Coronary artery (tissue), 2 donors: ENCODE measurements at regions not wholly inside any gene's neighbourhood (a gene's known extent, or its start where the extent isn't known, plus 50 kb on each side); places are given as distances from the start of the nearest gene placed in this dataset.

Experiments used
- DNase-seq: peaks from one replicate; pipeline ENCODE4 v3.0.0-alpha.2; 2017; ENCODE audit warnings: low spot score
- H3K27ac ChIP-seq, 2 donors: fragments of 200-600 bp; sonication (generic); one replicate each; pipeline ENCODE4 v1.5.1; 2016 to 2019
- H3K4me3 ChIP-seq: fragments of 200-600 bp; sonication (generic); 2 replicates; pipeline ENCODE4 v1.5.1; 2016; ENCODE audit warnings: mild to moderate bottlenecking, moderate library complexity
- TF ChIP-seq, protein P1 (sequence below): fragments of 200-600 bp; sonication (generic); IDR thresholded peaks from one replicate; pipeline ENCODE4 v1.5.1; 2019; ENCODE audit warnings: antibody characterized with exemption

DNA sequence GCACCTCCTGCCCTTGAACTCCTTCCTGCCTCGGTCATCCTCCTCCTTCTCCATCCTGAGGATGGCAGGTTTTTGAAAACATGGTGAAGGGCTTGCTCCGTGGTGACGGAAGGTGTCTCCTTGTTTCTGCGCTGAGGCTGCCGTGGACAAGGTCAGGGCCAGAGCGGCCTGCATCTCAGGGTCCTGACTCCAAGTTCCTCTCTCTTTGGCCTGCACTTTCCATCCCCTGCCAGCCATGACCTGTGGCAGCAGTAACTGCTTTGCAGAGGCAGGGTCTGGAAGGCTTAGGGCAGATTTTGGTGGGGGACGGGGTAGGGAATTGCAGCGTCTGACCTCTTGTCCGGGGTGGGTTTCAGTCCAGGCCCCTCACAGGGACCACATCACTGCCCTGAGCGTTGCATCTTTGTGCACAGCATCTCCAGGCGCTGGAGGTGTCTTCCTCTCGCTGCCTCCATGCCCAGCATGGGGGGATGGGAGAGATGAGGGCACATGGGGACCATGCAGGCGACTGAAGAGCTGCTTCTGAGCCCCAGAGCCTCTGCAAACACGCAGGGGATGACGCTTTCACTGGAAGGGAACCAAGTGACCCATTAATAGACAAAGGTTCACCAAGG lies 216.8 kb downstream of the TEX29 start:
- Histone ChIP-seq H3K4me3 (no peak overlapping the region), H3K27ac (no peak overlapping the region)
- peak; percentile 65 for DNase-seq
- TF ChIP-seq, protein P1, sequence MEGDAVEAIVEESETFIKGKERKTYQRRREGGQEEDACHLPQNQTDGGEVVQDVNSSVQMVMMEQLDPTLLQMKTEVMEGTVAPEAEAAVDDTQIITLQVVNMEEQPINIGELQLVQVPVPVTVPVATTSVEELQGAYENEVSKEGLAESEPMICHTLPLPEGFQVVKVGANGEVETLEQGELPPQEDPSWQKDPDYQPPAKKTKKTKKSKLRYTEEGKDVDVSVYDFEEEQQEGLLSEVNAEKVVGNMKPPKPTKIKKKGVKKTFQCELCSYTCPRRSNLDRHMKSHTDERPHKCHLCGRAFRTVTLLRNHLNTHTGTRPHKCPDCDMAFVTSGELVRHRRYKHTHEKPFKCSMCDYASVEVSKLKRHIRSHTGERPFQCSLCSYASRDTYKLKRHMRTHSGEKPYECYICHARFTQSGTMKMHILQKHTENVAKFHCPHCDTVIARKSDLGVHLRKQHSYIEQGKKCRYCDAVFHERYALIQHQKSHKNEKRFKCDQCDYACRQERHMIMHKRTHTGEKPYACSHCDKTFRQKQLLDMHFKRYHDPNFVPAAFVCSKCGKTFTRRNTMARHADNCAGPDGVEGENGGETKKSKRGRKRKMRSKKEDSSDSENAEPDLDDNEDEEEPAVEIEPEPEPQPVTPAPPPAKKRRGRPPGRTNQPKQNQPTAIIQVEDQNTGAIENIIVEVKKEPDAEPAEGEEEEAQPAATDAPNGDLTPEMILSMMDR, result no peak

DNA sequence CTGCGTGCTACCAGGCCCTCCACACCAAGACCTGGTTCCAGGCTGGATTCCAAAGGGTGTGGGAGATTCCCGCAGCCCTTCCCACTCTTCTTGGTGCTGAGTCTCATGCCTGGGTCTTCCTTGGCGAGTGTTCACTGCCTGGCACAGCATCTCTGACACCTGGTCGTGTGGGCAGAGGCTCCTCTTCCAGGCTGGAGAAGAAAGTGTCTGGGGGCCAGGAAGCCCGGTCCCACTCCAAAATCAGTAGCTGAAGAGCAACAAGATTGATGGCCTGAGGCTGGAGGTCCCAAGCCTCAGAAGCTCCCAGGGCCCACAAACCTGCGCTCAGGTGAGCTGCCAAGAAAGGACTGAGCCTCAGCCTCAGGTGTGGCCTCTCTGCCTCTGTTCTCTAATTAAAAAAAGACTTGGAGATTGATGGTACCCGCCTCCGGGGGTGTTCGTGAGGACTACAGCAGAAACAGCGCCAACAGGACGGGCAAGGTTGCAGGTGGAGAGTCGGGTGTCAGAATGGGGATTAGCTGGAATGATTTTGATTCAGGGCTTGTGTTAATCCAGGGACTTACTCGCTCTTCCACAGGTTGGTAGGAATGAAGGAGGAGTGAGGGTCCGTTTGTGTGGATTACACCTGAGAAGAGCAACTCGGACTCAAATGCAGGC lies 217.5 kb downstream of the TEX29 start:
- Histone ChIP-seq H3K4me3 (no peak overlapping the region), H3K27ac (no peak overlapping the region)
- TF ChIP-seq, protein P1, result no peak
- DNase-seq, result no peak

DNA sequence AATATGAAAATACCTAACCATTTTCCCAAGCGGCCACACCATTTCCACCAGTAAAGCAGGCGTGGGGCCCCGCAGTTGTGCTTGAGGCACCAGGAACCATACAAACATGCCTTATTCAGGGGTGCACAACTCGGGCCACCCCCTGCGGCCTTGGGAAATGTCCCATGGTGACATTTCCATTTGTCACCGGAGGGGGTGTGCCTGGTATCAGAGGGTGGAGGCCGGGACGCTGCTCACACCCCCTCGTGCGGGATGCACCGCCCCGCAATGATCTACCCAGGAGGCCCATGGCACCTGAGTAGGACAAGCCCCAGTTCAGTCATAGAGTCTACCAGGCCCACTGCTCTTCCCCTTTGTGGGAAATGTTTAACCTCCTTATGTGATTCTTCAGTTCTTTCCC lies 218.8 kb downstream of the TEX29 start:
- TF ChIP-seq, protein P1, result no peak
- DNase-seq, result peak; percentile 65
- Histone ChIP-seq H3K4me3 (no peak overlapping the region), H3K27ac (no peak overlapping the region)

DNA sequence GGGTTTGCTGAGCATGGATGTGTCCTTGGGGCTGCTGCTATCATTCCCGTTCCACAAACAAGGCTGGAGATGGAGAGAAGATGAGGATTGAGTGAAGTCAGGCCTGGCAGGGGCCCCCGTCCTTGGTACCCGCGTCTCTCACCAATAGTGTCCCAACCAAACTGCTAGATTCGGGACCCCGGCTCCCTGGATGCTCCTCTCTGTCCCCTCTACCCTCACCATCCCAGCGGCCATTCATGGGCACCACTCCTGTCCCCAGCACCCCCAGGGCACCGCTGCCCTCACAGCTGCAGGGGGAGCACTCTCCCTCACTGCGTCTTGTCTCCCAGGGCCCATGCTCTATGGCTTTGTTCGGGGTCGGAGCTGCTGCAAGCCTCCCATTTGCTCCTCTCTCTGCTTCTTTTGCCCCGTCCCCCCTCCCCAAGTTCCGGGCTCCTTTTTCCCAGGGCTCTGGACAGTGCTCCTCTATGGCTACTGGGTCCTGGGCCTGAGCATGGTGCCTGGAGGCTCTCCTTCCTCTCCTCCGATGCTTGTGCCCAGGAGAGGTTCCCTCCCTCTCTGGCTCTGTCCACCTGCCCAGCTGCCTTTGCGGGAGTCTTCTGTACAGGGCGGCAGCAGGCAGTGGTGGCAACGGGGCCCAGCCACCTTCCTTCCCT lies 219.5 kb downstream of the TEX29 start:
- Histone ChIP-seq H3K27ac (no peak overlapping the region), H3K4me3 (no peak overlapping the region)
- TF ChIP-seq, protein P1, result no peak
- peak; percentile 63 for DNase-seq

DNA sequence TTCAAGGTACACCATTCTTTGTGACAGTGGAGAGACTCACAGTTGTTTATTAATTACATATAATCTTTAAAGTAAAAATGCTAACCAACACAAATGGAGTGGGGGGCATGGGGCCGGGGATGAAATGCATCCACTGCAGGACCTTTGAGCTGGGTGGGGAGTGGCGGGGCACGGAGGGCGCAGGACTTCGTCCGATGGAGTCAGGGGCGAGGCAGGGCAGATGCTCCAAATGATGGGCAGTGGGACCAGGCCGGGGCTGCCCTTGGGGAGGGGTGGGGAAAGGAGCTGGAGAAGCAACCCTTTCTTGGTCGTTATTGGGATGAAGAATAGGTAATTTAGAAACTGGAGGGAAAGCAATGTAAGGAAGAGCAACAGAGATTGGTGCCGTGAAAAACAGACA lies 220.0 kb downstream of the TEX29 start:
- Histone ChIP-seq H3K4me3 (no peak overlapping the region), H3K27ac (no peak overlapping the region)
- TF ChIP-seq, protein P1, result no peak
- peak; percentile 47 for DNase-seq

DNA sequence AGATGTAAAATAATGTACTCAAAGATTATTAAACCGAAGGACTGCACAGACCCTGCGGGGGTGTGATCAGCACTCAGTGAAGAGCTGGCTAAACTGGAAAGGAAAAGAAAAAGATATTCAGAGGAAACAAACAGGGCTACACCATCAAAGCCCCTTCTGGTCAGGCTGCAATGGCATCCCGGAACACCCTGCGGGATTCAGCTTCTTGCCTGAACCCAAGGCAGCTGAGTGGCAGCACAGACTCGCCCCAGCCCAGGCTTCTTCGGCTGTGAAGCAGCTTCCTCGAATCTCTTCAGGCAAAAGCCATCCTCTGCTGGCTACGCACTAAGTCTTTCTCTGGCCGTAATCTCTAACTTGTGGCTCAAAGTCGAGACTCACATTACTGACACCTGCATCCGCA lies 220.9 kb downstream of the TEX29 start:
- H3K27ac ChIP-seq, result no peak overlapping the region
- DNase-seq, result peak; percentile 47
- H3K4me3 ChIP-seq, result no peak overlapping the region
- TF ChIP-seq, protein P1, result no peak
